NB4 (cell line): ENCODE measurements at regions not wholly inside any gene's neighbourhood (a gene's known extent, or its start where the extent isn't known, plus 50 kb on each side); places are given as distances from the start of the nearest gene placed in this dataset.

ENCODE experiments used
- MYC ChIP-seq: IDR thresholded peaks from 2 replicates; pipeline ENCODE4 v1.6.1; 2011; ENCODE audit warnings: low read depth, low read length
- POLR2A ChIP-seq: IDR thresholded peaks from 2 replicates; pipeline ENCODE4 v1.6.1; 2011; ENCODE audit warnings: mild to moderate bottlenecking; ENCODE audit not compliant: insufficient read length; ENCODE audit errors: extremely low read depth
- TF ChIP-seq, protein P1 (sequence below): IDR thresholded peaks from one replicate; pipeline ENCODE4 v1.5.1; 2012; ENCODE audit warnings: low read depth, low read length
- TF ChIP-seq, protein P2 (sequence below): IDR thresholded peaks from 2 replicates; pipeline ENCODE4 v1.6.1; 2011; ENCODE audit warnings: low read depth, low read length

DNA sequence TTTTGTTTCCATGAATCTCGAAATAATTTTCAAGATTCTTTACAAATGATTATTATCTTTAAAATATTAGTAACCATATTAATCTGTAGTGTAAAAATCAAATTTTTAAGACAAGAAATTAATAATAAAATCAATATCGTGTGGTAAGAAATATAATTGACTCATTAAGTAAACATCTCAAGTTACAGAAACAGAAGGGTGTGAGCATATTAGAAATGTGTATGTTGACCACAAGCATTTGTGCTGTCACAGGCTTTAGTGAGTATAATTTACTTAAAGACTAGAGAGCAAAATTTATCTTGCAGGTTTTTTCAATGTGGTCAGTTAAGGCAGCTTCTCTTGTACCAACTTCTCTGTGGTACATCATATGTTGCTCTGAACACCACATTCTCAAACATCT lies 566.5 kb upstream of the IRAK1BP1 start:
- TF ChIP-seq, protein P1, sequence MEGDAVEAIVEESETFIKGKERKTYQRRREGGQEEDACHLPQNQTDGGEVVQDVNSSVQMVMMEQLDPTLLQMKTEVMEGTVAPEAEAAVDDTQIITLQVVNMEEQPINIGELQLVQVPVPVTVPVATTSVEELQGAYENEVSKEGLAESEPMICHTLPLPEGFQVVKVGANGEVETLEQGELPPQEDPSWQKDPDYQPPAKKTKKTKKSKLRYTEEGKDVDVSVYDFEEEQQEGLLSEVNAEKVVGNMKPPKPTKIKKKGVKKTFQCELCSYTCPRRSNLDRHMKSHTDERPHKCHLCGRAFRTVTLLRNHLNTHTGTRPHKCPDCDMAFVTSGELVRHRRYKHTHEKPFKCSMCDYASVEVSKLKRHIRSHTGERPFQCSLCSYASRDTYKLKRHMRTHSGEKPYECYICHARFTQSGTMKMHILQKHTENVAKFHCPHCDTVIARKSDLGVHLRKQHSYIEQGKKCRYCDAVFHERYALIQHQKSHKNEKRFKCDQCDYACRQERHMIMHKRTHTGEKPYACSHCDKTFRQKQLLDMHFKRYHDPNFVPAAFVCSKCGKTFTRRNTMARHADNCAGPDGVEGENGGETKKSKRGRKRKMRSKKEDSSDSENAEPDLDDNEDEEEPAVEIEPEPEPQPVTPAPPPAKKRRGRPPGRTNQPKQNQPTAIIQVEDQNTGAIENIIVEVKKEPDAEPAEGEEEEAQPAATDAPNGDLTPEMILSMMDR = no peak
- TF ChIP-seq POLR2A (no peak), MYC (no peak)
- TF ChIP-seq, protein P2, sequence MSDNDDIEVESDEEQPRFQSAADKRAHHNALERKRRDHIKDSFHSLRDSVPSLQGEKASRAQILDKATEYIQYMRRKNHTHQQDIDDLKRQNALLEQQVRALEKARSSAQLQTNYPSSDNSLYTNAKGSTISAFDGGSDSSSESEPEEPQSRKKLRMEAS = no peak
